GM21526 (cell line): ENCODE measurements at regions not wholly inside any gene's neighbourhood (a gene's known extent, or its start where the extent isn't known, plus 50 kb on each side); places are given as distances from the start of the nearest gene placed in this dataset.

Experiments used
- ATAC-seq: cut with Tn5 transposase; IDR thresholded peaks from one replicate; pipeline ENCODE4 v1.9.1; 2021; ENCODE audit warnings: moderate library complexity; ENCODE audit not compliant: unreplicated experiment, low FRiP score

GRCh38 chr3:40642812-40643211 is 118.1 kb downstream of the ZNF621 start:
- ATAC-seq = no peak

- ATAC-seq = no peak
Observed at GRCh38 chr3:40645883-40646282, 121.1 kb downstream of the ZNF621 start.

GRCh38 chr3:40649346-40649745 is 124.6 kb downstream of the ZNF621 start:
- ATAC-seq = no peak

- no peak for ATAC-seq
Observed at GRCh38 chr3:40652072-40652471, 127.3 kb downstream of the ZNF621 start.

GRCh38 chr3:40653001-40653400 is 128.2 kb downstream of the ZNF621 start:
- no peak for ATAC-seq

- no peak for ATAC-seq
Observed at GRCh38 chr3:40653878-40654277, 129.1 kb downstream of the ZNF621 start.

GRCh38 chr3:40655551-40655950 is 130.8 kb downstream of the ZNF621 start:
- ATAC-seq = no peak

GRCh38 chr3:40657623-40658022 is 132.9 kb downstream of the ZNF621 start:
- no peak for ATAC-seq

GRCh38 chr3:40658305-40658704 is 133.5 kb downstream of the ZNF621 start:
- no peak for ATAC-seq

- ATAC-seq = no peak
Observed at GRCh38 chr3:40660554-40660953, 135.8 kb downstream of the ZNF621 start.

GRCh38 chr3:40661284-40661683 is 136.5 kb downstream of the ZNF621 start:
- ATAC-seq = no peak

- ATAC-seq = no peak
Observed at GRCh38 chr3:40663280-40663679, 138.5 kb downstream of the ZNF621 start.

GRCh38 chr3:40669176-40669575 is 144.4 kb downstream of the ZNF621 start:
- ATAC-seq = no peak

- ATAC-seq = no peak
Observed at GRCh38 chr3:40672861-40673260, 148.1 kb downstream of the ZNF621 start.

GRCh38 chr3:40677321-40677720 is 152.6 kb downstream of the ZNF621 start:
- ATAC-seq = no peak

GRCh38 chr3:40677749-40678148 is 153.0 kb downstream of the ZNF621 start:
- no peak for ATAC-seq

- no peak for ATAC-seq
Observed at GRCh38 chr3:40679290-40679689, 154.5 kb downstream of the ZNF621 start.

- no peak for ATAC-seq
Observed at GRCh38 chr3:40680685-40681657, 156.2 kb downstream of the ZNF621 start.

GRCh38 chr3:40681658-40682055 is 156.9 kb downstream of the ZNF621 start:
- ATAC-seq = no peak

GRCh38 chr3:40689837-40690236 is 165.1 kb downstream of the ZNF621 start:
- no peak for ATAC-seq

- ATAC-seq = no peak
Observed at GRCh38 chr3:40690749-40691451, 166.1 kb downstream of the ZNF621 start.

- no peak for ATAC-seq
Observed at GRCh38 chr3:40691452-40691861, 166.7 kb downstream of the ZNF621 start.
